Liver (tissue), 8 donors: ENCODE measurements at regions not wholly inside any gene's neighbourhood (a gene's known extent, or its start where the extent isn't known, plus 50 kb on each side); places are given as distances from the start of the nearest gene placed in this dataset.

ENCODE experiments used
- DNase-seq: peaks from one replicate; pipeline ENCODE4 v3.0.0-alpha.2; 2017; ENCODE audit warnings: low spot score
- H3K27ac ChIP-seq, 2 donors: one replicate each; pipeline ENCODE4 v1.7.0; 2013; ENCODE audit warnings: inconsistent platforms in 2 of 2, low read length in 2 of 2, control low read depth in 1 of 2, low read depth in 1 of 2, mild to moderate bottlenecking in 1 of 2
- H3K27me3 ChIP-seq, 4 donors: one replicate each; pipeline versions ENCODE4 v1.6.1 to v1.7.0; 2013; ENCODE audit warnings: low read length in 3 of 4, inconsistent platforms in 1 of 4, mild to moderate bottlenecking in 1 of 4, moderate library complexity in 1 of 4; ENCODE audit not compliant: control insufficient read depth in 4 of 4, insufficient read depth in 4 of 4
- H3K36me3 ChIP-seq, 4 donors: one replicate each; pipeline versions ENCODE4 v1.6.1 to v1.7.0; 2013; ENCODE audit warnings: low read length in 3 of 4, mild to moderate bottlenecking in 3 of 4, low read depth in 1 of 4, moderate library complexity in 1 of 4; ENCODE audit not compliant: control insufficient read depth in 4 of 4, insufficient read depth in 3 of 4
- H3K4me1 ChIP-seq, 4 donors: one replicate each; pipeline versions ENCODE4 v1.6.1 to v1.7.0; 2013; ENCODE audit warnings: low read length in 3 of 4, mild to moderate bottlenecking in 3 of 4, moderate library complexity in 1 of 4; ENCODE audit not compliant: control insufficient read depth in 4 of 4, insufficient read depth in 4 of 4
- H3K4me3 ChIP-seq, 3 donors: one replicate each; pipeline versions ENCODE4 v1.6.1 to v1.7.0; 2013; ENCODE audit warnings: low read length in 3 of 3, control low read depth in 1 of 3, low read depth in 1 of 3, mild to moderate bottlenecking in 1 of 3
- H3K9ac ChIP-seq, 2 donors: one replicate each; pipeline ENCODE4 v1.7.0; 2013; ENCODE audit warnings: low read length in 2 of 2, mild to moderate bottlenecking in 2 of 2, moderate library complexity in 2 of 2, control low read depth in 1 of 2, low read depth in 1 of 2
- H3K9me3 ChIP-seq, 4 donors: one replicate each; pipeline versions ENCODE4 v1.6.1 to v1.7.0; 2013; ENCODE audit warnings: low read length in 3 of 4; ENCODE audit not compliant: control insufficient read depth in 4 of 4
- EGR1 ChIP-seq, 2 donors: IDR thresholded peaks; 2 replicates each; pipeline ENCODE4 v1.6.1; 2016 to 2018; ENCODE audit warnings: antibody characterized with exemption in 2 of 2, low read depth in 2 of 2
- FOXA1 ChIP-seq: IDR thresholded peaks from 2 replicates; pipeline ENCODE4 v1.6.1; 2016; ENCODE audit warnings: antibody characterized with exemption
- FOXA2 ChIP-seq: IDR thresholded peaks from 2 replicates; pipeline ENCODE4 v1.6.1; 2016; ENCODE audit warnings: antibody characterized with exemption
- GABPA ChIP-seq, 2 donors: IDR thresholded peaks in 1 of 2; conservative IDR thresholded peaks in 1 of 2; 2 replicates each; pipeline ENCODE4 v1.6.1; 2016; ENCODE audit warnings: antibody characterized with exemption in 2 of 2, mild to moderate bottlenecking in 1 of 2, moderate library complexity in 1 of 2
- HNF4A ChIP-seq, 2 donors: conservative IDR thresholded peaks; 2 replicates each; pipeline ENCODE4 v1.6.1; 2016; ENCODE audit warnings: antibody characterized with exemption in 2 of 2, mild to moderate bottlenecking in 2 of 2
- HNF4G ChIP-seq: IDR thresholded peaks from 2 replicates; pipeline ENCODE4 v1.6.1; 2016; ENCODE audit warnings: antibody characterized with exemption
- JUND ChIP-seq, 2 donors: IDR thresholded peaks; 2 replicates each; pipeline ENCODE4 v1.6.1; 2016; ENCODE audit warnings: antibody characterized with exemption in 2 of 2
- NR2F2 ChIP-seq: IDR thresholded peaks from 2 replicates; pipeline ENCODE4 v1.6.1; 2016; ENCODE audit warnings: antibody characterized with exemption
- RAD21 ChIP-seq, 2 donors: IDR thresholded peaks; 2 replicates each; pipeline ENCODE4 v1.6.1; 2016; ENCODE audit warnings: antibody characterized with exemption in 2 of 2, mild to moderate bottlenecking in 2 of 2
- RXRA ChIP-seq, 2 donors: IDR thresholded peaks; 2 replicates each; pipeline ENCODE4 v1.6.1; 2017 to 2018; ENCODE audit warnings: antibody characterized with exemption in 2 of 2, mild to moderate bottlenecking in 1 of 2
- SP1 ChIP-seq: IDR thresholded peaks from 2 replicates; pipeline ENCODE4 v1.6.1; 2018; ENCODE audit warnings: antibody characterized with exemption, mild to moderate bottlenecking
- TAF1 ChIP-seq: conservative IDR thresholded peaks from 2 replicates; pipeline ENCODE4 v1.6.1; 2016; ENCODE audit warnings: antibody characterized with exemption, mild to moderate bottlenecking
- YY1 ChIP-seq: IDR thresholded peaks from 2 replicates; pipeline ENCODE4 v1.6.1; 2016; ENCODE audit warnings: antibody characterized with exemption, mild to moderate bottlenecking
- WGBS: extraction: QIAGEN DNeasy Blood & Tissue Kit; methylation state at CpG from one replicate; pipeline ENCODE4 v1.1.7; 2013; 5-methylcytosine and 5-hydroxymethylcytosine counted together
- TF ChIP-seq, protein P1 (sequence below): IDR thresholded peaks from 2 replicates; pipeline ENCODE4 v1.6.1; 2016; ENCODE audit warnings: antibody characterized with exemption
- TF ChIP-seq, protein P2 (sequence below): IDR thresholded peaks from 2 replicates; pipeline ENCODE4 v1.6.1; 2016; ENCODE audit warnings: antibody characterized with exemption
- TF ChIP-seq, protein P3 (sequence below): fragments of 150-350 bp; IDR thresholded peaks from 2 replicates; pipeline ENCODE4 v1.5.1; 2017; ENCODE audit warnings: improper control_type of control experiment, low read depth, low read length; ENCODE audit not compliant: missing input control
- TF ChIP-seq, protein P4 (sequence below): IDR thresholded peaks from 2 replicates; pipeline ENCODE4 v1.6.1; 2016; ENCODE audit warnings: antibody characterized with exemption, mild to moderate bottlenecking
- donor health status: healthy.
- donor health status: healthy.
- donor health status: healthy.
- donor health status: healthy.
- donor health status: healthy.

DNA sequence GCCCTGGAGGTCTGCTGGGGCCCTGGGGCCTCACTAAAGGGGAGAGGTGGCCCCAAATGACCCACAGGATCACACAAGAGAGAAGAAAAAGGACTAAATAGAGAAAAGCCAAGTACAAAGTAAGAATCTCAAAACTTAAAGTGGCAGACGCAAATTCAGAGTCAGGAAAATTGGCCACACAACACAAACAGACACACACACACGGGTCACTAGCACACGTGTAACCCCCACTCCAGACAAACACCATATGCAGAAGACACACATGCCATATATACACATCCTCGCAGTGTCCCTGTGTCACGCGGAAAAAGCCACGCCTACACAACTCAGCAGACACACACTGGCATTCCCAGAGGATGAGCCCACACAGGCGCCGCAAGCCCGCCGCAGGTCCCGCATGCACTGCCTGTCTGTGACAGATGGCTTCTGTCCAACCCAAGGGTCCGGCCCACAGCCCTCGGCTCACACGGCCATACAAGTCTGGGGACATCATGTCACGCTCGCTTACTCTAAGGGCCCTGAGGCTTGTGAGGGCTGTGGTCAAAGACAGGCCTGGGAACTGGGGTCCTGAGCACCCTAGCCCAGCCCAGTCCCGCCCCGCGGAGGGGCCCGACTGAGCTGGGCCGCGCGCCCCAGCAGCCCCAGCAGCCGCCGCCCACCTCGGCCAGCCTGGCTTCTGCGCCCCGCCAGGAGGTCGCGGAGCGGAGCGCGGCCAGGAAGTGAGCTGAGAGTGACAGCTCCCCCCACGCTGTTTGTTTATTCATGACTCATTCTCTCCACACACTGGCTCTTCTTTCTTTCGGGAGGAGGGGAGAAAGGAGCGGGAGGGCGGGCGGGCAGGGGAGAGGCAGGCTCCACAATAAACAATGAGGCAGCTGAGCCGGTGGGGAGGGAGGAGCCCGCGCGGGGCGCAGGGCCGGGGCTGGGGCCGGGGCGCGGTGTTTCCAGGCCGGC, 95.5 kb upstream of the ZMIZ1 start:
- Histone ChIP-seq H3K27ac (peak overlapping the region; percentile 98 to 99), H3K36me3 (no peaks in the 10 kb centered on the region), H3K4me1 (peaks cover 13 to 44% (median 28%) of the 10 kb centered on the region in 4 donors), H3K4me3 (peak overlapping the region; percentile 10 to 53 (median 20)), H3K9ac (peak overlapping the region; percentile 74 to 75), H3K9me3 (no peaks in the 10 kb centered on the region), H3K27me3 (no peaks in the 10 kb centered on the region)
- peak; percentile 70 for DNase-seq
- WGBS, result 4% methylated on average over 49 of the region's 49 CpGs
- TF ChIP-seq FOXA2 (peak; percentile 60), JUND (IDR thresholded peaks at IDR 0.05) (peak; percentile 98), GABPA (IDR thresholded peaks at IDR 0.05 in 1 of 2, conservative IDR thresholded peaks at IDR 0.05 in 1 of 2) (no peak), HNF4A (conservative IDR thresholded peaks at IDR 0.05) (peak in 1 of 2 donors; percentile 22), TAF1 (no peak), SP1 (peak; percentile 39), HNF4G (no peak), NR2F2 (no peak), EGR1 (IDR thresholded peaks at IDR 0.05; ENCODE audit: low read depth in 2 of 2) (peak in 1 of 2 donors; percentile 86), RXRA (IDR thresholded peaks at IDR 0.05) (peak in 1 of 2 donors; percentile 36), FOXA1 (peak; percentile 36), RAD21 (IDR thresholded peaks at IDR 0.05) (no peak), YY1 (no peak)
- TF ChIP-seq, protein P1, sequence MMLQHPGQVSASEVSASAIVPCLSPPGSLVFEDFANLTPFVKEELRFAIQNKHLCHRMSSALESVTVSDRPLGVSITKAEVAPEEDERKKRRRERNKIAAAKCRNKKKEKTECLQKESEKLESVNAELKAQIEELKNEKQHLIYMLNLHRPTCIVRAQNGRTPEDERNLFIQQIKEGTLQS, result peak; percentile 96
- TF ChIP-seq, protein P2, sequence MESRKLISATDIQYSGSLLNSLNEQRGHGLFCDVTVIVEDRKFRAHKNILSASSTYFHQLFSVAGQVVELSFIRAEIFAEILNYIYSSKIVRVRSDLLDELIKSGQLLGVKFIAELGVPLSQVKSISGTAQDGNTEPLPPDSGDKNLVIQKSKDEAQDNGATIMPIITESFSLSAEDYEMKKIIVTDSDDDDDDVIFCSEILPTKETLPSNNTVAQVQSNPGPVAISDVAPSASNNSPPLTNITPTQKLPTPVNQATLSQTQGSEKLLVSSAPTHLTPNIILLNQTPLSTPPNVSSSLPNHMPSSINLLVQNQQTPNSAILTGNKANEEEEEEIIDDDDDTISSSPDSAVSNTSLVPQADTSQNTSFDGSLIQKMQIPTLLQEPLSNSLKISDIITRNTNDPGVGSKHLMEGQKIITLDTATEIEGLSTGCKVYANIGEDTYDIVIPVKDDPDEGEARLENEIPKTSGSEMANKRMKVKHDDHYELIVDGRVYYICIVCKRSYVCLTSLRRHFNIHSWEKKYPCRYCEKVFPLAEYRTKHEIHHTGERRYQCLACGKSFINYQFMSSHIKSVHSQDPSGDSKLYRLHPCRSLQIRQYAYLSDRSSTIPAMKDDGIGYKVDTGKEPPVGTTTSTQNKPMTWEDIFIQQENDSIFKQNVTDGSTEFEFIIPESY, result no peak
- TF ChIP-seq, protein P3, sequence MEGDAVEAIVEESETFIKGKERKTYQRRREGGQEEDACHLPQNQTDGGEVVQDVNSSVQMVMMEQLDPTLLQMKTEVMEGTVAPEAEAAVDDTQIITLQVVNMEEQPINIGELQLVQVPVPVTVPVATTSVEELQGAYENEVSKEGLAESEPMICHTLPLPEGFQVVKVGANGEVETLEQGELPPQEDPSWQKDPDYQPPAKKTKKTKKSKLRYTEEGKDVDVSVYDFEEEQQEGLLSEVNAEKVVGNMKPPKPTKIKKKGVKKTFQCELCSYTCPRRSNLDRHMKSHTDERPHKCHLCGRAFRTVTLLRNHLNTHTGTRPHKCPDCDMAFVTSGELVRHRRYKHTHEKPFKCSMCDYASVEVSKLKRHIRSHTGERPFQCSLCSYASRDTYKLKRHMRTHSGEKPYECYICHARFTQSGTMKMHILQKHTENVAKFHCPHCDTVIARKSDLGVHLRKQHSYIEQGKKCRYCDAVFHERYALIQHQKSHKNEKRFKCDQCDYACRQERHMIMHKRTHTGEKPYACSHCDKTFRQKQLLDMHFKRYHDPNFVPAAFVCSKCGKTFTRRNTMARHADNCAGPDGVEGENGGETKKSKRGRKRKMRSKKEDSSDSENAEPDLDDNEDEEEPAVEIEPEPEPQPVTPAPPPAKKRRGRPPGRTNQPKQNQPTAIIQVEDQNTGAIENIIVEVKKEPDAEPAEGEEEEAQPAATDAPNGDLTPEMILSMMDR, result no peak
- TF ChIP-seq, protein P4, sequence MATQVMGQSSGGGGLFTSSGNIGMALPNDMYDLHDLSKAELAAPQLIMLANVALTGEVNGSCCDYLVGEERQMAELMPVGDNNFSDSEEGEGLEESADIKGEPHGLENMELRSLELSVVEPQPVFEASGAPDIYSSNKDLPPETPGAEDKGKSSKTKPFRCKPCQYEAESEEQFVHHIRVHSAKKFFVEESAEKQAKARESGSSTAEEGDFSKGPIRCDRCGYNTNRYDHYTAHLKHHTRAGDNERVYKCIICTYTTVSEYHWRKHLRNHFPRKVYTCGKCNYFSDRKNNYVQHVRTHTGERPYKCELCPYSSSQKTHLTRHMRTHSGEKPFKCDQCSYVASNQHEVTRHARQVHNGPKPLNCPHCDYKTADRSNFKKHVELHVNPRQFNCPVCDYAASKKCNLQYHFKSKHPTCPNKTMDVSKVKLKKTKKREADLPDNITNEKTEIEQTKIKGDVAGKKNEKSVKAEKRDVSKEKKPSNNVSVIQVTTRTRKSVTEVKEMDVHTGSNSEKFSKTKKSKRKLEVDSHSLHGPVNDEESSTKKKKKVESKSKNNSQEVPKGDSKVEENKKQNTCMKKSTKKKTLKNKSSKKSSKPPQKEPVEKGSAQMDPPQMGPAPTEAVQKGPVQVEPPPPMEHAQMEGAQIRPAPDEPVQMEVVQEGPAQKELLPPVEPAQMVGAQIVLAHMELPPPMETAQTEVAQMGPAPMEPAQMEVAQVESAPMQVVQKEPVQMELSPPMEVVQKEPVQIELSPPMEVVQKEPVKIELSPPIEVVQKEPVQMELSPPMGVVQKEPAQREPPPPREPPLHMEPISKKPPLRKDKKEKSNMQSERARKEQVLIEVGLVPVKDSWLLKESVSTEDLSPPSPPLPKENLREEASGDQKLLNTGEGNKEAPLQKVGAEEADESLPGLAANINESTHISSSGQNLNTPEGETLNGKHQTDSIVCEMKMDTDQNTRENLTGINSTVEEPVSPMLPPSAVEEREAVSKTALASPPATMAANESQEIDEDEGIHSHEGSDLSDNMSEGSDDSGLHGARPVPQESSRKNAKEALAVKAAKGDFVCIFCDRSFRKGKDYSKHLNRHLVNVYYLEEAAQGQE, result peak; percentile 19
